Ishikawa (cell line): ENCODE measurements at regions not wholly inside any gene's neighbourhood (a gene's known extent, or its start where the extent isn't known, plus 50 kb on each side); places are given as distances from the start of the nearest gene placed in this dataset.

Experiments used
- CEBPB ChIP-seq: IDR thresholded peaks from 2 replicates; pipeline ENCODE4 v1.6.1; 2012
- CREB1 ChIP-seq: IDR thresholded peaks from 2 replicates; pipeline ENCODE4 v1.6.1; 2012; ENCODE audit warnings: low read depth
- EGR1 ChIP-seq: IDR thresholded peaks from 2 replicates; pipeline ENCODE4 v1.6.1; 2012
- EP300 ChIP-seq: IDR thresholded peaks from 2 replicates; pipeline ENCODE4 v1.6.1; 2012; ENCODE audit warnings: borderline replicate concordance
- FOXM1 ChIP-seq: IDR thresholded peaks from 2 replicates; pipeline ENCODE4 v1.6.1; 2012; ENCODE audit warnings: low read depth, borderline replicate concordance
- NFIC ChIP-seq: IDR thresholded peaks from 2 replicates; pipeline ENCODE4 v1.6.1; 2012
- RAD21 ChIP-seq: IDR thresholded peaks from 2 replicates; pipeline ENCODE4 v1.6.1; 2012; ENCODE audit warnings: low read depth
- TAF1 ChIP-seq: IDR thresholded peaks from 2 replicates; pipeline ENCODE4 v1.6.1; 2012; ENCODE audit warnings: low read depth, mild to moderate bottlenecking
- TCF12 ChIP-seq: IDR thresholded peaks from 2 replicates; pipeline ENCODE4 v1.6.1; 2012; ENCODE audit warnings: low read depth
- TEAD4 ChIP-seq: IDR thresholded peaks from 2 replicates; pipeline ENCODE4 v1.6.1; 2012
- YY1 ChIP-seq: IDR thresholded peaks from 2 replicates; pipeline ENCODE4 v1.6.1; 2012; ENCODE audit warnings: low read depth
- ZBTB7A ChIP-seq: IDR thresholded peaks from 2 replicates; pipeline ENCODE4 v1.6.1; 2012; ENCODE audit warnings: low read depth
- TF ChIP-seq, protein P1 (sequence below): IDR thresholded peaks from 2 replicates; pipeline ENCODE4 v1.6.1; 2012; ENCODE audit warnings: low read depth, mild to moderate bottlenecking
- TF ChIP-seq, protein P2 (sequence below): IDR thresholded peaks from 2 replicates; pipeline ENCODE4 v1.6.1; 2012
- TF ChIP-seq, protein P3 (sequence below): IDR thresholded peaks from 2 replicates; pipeline ENCODE4 v1.6.1; 2012

DNA sequence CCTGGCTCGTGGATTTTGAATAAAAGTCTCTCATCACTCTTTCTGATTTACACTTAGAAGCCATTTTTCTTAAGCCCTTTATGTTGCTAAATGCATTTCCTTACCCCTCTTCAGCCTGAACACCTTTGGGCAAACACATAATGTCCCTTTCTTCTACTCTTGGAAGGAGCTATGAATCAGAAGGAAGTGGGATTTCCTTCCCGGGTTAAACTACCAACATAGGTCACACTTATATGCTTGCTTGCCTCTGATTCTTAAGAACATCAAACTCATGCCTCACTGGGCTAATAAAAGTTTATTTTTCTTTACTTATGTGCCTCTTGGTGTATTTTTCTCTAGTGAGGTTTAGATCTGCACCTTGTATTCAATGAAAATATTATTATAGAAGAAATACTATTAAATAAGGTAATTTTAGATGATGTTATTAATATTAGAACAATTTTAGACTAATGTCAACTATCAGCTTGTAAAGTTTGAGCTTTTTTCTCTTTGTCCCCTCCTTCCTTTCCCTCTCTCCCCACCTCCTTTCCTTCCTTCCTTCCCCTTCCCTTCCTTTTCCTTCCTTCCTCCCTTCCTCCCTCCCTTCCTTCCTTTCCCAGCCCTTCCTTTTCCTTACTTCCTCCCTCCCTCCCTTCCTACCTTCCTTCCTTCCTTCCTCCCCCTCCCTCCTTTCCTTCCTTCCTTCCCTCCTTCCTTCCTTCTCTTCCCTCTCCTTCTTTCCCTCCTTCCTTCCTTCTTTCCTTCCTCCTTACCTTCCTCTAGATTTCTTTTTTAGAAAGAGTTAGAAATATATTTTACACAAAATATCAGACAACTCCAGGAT is 66.5 kb upstream of the KCNJ6 start:
- no peak for TF ChIP-seq YY1
- no peak for TF ChIP-seq FOXM1
- no peak for TF ChIP-seq CEBPB

DNA sequence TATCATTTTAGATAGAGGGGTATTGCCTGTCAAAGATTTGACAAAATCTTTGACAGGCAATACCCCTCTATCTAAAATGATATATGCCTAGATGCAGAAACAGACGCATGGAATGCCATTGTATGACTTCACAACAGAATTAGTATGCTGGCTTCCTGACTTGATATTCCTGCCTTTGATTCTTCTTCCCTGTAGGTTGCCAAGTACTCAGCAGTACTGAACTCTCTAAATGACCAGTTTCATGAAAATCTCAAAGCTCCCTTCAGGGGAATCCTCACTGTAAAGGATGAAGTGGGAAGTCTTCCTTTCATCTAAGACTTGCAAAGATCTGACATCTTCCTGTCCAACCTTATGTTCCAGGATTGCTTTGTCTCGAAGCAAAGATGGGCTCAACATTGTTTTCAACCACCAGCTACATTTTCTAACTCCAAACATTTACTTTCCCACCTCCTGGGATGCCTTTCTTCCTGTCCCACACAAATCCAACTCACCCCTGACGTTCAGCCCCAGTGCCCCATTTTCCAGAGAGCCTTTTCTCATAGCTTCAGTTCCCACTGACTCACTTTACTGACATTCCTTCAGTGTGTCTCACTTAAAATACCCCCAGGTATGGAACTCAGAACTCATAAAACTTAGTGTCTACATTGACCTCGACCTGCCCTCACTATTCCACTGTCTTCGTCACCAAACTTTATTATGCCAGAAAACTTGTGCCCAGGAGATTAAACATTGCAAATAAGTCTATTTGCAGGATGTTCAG is 67.3 kb upstream of the KCNJ6 start:
- TF ChIP-seq CEBPB (no peak), EGR1 (no peak), TEAD4 (no peak), NFIC (no peak), FOXM1 (no peak), YY1 (no peak), TCF12 (no peak), ZBTB7A (no peak), RAD21 (no peak)
- TF ChIP-seq, protein P1, sequence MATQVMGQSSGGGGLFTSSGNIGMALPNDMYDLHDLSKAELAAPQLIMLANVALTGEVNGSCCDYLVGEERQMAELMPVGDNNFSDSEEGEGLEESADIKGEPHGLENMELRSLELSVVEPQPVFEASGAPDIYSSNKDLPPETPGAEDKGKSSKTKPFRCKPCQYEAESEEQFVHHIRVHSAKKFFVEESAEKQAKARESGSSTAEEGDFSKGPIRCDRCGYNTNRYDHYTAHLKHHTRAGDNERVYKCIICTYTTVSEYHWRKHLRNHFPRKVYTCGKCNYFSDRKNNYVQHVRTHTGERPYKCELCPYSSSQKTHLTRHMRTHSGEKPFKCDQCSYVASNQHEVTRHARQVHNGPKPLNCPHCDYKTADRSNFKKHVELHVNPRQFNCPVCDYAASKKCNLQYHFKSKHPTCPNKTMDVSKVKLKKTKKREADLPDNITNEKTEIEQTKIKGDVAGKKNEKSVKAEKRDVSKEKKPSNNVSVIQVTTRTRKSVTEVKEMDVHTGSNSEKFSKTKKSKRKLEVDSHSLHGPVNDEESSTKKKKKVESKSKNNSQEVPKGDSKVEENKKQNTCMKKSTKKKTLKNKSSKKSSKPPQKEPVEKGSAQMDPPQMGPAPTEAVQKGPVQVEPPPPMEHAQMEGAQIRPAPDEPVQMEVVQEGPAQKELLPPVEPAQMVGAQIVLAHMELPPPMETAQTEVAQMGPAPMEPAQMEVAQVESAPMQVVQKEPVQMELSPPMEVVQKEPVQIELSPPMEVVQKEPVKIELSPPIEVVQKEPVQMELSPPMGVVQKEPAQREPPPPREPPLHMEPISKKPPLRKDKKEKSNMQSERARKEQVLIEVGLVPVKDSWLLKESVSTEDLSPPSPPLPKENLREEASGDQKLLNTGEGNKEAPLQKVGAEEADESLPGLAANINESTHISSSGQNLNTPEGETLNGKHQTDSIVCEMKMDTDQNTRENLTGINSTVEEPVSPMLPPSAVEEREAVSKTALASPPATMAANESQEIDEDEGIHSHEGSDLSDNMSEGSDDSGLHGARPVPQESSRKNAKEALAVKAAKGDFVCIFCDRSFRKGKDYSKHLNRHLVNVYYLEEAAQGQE, result no peak
- TF ChIP-seq, protein P2, sequence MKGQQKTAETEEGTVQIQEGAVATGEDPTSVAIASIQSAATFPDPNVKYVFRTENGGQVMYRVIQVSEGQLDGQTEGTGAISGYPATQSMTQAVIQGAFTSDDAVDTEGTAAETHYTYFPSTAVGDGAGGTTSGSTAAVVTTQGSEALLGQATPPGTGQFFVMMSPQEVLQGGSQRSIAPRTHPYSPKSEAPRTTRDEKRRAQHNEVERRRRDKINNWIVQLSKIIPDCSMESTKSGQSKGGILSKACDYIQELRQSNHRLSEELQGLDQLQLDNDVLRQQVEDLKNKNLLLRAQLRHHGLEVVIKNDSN, result no peak
- TF ChIP-seq, protein P3, sequence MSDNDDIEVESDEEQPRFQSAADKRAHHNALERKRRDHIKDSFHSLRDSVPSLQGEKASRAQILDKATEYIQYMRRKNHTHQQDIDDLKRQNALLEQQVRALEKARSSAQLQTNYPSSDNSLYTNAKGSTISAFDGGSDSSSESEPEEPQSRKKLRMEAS, result no peak

DNA sequence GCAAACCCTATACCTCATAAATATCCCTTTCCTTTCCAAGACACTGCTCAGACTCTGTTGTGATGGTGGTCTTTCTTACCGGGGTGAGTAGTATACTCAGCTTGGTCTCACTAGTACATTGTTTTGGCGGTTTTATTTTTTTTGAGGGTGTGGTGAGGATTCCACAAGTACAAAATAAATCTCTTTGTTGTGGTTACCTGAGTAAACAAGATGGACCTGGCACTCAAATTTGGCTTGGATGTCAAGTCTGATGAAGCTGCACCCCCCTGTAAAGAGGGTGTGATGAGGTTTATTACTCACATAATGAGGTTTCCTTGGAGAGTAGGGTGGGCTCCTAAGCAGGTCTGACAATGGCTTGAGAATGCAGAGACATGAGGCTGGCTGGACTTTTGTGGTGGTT is 68.2 kb upstream of the KCNJ6 start:
- no peak for TF ChIP-seq RAD21
- TF ChIP-seq TAF1, result no peak
- TF ChIP-seq EP300, result no peak
- TF ChIP-seq, protein P2, result no peak
- no peak for TF ChIP-seq EGR1
- no peak for TF ChIP-seq ZBTB7A

DNA sequence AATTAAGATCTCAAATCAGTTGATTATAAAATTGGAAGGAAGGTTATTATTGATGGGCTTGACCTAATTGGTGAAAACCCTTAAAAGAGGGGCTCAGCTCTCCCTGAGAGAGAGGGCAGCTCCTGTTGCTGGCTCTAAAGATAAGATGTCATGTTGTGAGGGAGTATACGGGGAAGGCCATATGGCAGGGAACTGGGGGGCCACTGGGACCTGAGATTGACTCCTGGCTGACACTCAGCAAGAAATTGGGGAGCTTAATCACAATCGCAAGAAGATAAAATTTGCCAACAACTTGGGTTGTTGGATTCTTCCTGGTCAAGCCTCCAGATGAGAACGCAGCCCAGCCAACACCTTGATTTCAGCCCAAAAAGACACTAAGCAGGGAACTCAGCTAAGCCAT is 69.7 kb upstream of the KCNJ6 start:
- TF ChIP-seq TAF1, result no peak
- TF ChIP-seq, protein P1, result no peak
- TF ChIP-seq NFIC, result no peak
- no peak for TF ChIP-seq FOXM1
- TF ChIP-seq, protein P2, result no peak

DNA sequence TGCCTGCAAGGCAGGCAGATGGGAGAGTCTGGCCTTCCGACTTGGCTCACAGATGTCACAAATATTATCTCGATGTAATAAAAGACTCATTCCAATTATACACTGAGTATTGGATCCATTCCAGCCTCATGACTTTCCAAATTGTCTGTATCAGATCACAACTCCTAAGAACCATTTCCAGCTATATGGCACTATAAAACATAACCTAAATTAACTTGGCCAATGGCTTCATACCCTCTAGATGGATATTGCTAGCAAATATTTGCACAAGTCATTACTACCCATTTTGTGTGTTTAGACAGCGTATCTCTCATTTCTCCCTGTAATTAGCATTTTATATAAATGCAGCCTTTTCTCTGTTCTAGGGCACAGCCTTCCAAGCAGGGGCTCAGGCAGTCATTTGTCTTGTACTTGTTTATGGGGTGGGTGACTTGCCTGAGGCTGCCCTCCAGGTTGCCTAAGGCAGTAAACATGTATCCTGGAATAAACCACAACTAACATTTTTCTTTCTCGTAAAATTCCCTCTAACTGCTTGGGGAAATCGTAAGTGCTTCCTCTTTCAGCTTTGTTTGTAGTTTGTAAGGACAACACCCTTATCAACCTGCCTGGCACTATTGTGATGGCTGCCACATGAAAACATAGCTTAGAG is 70.6 kb upstream of the KCNJ6 start:
- TF ChIP-seq YY1, result no peak
- no peak for TF ChIP-seq TAF1
- no peak for TF ChIP-seq TCF12
- TF ChIP-seq NFIC, result no peak
- TF ChIP-seq CEBPB, result no peak
- TF ChIP-seq, protein P2, result no peak
- TF ChIP-seq, protein P1, result no peak
- no peak for TF ChIP-seq EP300
- TF ChIP-seq RAD21, result no peak
- TF ChIP-seq TEAD4, result no peak
- no peak for TF ChIP-seq EGR1
- TF ChIP-seq, protein P3, result no peak
- TF ChIP-seq FOXM1, result no peak
- no peak for TF ChIP-seq ZBTB7A
- TF ChIP-seq CREB1, result no peak
